A549 (cell line): ENCODE measurements at regions not wholly inside any gene's neighbourhood (a gene's known extent, or its start where the extent isn't known, plus 50 kb on each side); places are given as distances from the start of the nearest gene placed in this dataset.

Source experiments
- CHD2 ChIP-seq: fragments of 150-350 bp; IDR thresholded peaks from 2 replicates; pipeline ENCODE4 v1.6.1; 2014; ENCODE audit warnings: low read length; ENCODE audit not compliant: partially characterized antibody
- MAZ ChIP-seq: fragments of 150-350 bp; IDR thresholded peaks from 2 replicates; pipeline ENCODE4 v1.6.1; 2014; ENCODE audit warnings: antibody characterized with exemption, low read depth, low read length, borderline replicate concordance
- TF ChIP-seq, protein P1 (sequence below): fragments of 450-650 bp; IDR thresholded peaks from 2 replicates; pipeline ENCODE4 v1.6.1; 2014; ENCODE audit warnings: antibody characterized with exemption
- TF ChIP-seq, protein P2 (sequence below): fragments of >200 bp; sonication (Bioruptor Twin); formaldehyde crosslinking; IDR thresholded peaks from 3 replicates; pipeline ENCODE4 v1.5.1; 2016

DNA sequence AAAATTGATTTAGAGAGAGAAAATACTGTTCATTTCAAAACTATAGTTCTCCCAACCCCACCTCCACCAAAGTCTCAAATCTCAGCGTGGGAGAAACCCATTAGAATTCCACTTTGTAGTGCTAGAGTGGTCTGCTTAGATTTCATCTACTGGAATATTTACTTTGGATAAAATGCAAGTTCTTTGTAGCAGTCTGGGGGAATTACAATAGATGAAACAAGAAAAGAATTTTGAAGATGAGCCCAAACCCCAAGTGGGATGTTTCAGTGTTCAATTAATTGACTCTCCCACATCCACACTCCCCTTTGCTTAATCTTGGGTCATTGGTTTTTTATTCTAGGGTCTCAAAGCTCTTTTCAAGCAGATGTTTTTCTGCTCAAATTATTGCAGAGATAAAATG lies 97.8 kb downstream of the RPL22L1 start:
- TF ChIP-seq CHD2 (no peak), MAZ (no peak)
- TF ChIP-seq, protein P1, sequence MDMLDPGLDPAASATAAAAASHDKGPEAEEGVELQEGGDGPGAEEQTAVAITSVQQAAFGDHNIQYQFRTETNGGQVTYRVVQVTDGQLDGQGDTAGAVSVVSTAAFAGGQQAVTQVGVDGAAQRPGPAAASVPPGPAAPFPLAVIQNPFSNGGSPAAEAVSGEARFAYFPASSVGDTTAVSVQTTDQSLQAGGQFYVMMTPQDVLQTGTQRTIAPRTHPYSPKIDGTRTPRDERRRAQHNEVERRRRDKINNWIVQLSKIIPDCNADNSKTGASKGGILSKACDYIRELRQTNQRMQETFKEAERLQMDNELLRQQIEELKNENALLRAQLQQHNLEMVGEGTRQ: no peak
- TF ChIP-seq, protein P2, sequence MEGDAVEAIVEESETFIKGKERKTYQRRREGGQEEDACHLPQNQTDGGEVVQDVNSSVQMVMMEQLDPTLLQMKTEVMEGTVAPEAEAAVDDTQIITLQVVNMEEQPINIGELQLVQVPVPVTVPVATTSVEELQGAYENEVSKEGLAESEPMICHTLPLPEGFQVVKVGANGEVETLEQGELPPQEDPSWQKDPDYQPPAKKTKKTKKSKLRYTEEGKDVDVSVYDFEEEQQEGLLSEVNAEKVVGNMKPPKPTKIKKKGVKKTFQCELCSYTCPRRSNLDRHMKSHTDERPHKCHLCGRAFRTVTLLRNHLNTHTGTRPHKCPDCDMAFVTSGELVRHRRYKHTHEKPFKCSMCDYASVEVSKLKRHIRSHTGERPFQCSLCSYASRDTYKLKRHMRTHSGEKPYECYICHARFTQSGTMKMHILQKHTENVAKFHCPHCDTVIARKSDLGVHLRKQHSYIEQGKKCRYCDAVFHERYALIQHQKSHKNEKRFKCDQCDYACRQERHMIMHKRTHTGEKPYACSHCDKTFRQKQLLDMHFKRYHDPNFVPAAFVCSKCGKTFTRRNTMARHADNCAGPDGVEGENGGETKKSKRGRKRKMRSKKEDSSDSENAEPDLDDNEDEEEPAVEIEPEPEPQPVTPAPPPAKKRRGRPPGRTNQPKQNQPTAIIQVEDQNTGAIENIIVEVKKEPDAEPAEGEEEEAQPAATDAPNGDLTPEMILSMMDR: no peak
